ENCODE measurements at regions not wholly inside any gene's neighbourhood (a gene's known extent, or its start where the extent isn't known, plus 50 kb on each side); places are given as distances from the start of the nearest gene placed in this dataset.

DNA sequence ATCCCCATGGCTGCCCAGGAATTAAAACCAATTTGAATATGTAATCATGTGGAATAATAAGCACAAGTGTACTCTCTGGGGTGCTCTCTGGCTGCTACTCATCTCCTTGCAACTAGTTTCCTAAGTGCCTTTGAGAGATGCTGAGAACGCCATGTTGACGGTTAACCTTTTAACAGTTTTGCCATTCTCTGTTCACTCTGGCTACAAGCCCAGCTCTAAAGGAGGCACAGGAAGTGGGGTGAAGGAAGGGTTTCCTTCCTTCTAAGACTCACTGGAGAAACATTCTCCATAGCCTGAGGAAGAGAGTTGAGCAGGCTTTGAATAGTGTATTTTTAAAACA lies 122.0 kb upstream of the ZC3H12C start:
- TF ChIP-seq, protein P1, sequence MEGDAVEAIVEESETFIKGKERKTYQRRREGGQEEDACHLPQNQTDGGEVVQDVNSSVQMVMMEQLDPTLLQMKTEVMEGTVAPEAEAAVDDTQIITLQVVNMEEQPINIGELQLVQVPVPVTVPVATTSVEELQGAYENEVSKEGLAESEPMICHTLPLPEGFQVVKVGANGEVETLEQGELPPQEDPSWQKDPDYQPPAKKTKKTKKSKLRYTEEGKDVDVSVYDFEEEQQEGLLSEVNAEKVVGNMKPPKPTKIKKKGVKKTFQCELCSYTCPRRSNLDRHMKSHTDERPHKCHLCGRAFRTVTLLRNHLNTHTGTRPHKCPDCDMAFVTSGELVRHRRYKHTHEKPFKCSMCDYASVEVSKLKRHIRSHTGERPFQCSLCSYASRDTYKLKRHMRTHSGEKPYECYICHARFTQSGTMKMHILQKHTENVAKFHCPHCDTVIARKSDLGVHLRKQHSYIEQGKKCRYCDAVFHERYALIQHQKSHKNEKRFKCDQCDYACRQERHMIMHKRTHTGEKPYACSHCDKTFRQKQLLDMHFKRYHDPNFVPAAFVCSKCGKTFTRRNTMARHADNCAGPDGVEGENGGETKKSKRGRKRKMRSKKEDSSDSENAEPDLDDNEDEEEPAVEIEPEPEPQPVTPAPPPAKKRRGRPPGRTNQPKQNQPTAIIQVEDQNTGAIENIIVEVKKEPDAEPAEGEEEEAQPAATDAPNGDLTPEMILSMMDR (IDR thresholded peaks at IDR 0.05), result no peak
- no peak for TF ChIP-seq POLR2AphosphoS5 (IDR thresholded peaks at IDR 0.05; ENCODE audit: low read depth, low read length)
- TF ChIP-seq SIN3A (IDR thresholded peaks at IDR 0.05; ENCODE audit: borderline replicate concordance, insufficient read depth, low read depth, low read length), result no peak

Measured in Panc1 (cell line).